ENCODE measurements at regions not wholly inside any gene's neighbourhood (a gene's known extent, or its start where the extent isn't known, plus 50 kb on each side); places are given as distances from the start of the nearest gene placed in this dataset.

DNA sequence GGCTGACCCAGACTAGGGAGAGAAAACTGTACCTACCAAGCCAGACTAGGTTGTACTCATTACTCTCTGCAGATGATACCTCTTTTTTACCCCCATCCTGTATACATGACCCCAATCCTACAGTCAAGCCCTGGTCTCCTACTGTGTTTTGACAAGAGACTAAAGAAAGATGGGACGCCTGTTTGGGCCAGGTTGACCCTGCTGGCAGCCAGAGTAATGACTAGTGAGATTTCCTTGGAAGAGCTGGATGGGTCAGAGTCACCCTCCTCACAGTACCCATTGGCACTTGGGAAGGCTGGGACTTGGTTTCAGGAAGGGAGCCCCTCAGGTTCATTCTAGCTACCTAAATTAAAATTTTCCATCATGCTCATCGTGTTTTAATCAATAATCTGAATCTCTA is 89.7 kb upstream of the NR4A3 start:
- H3K27me3 ChIP-seq (ENCODE audit: control insufficient read depth, insufficient read depth, low read length), result no peaks in the 10 kb centered on the region
- no peaks in the 10 kb centered on the region for H3K36me3 ChIP-seq (ENCODE audit: control insufficient read depth, insufficient read depth, low read length)
- H3K4me3 ChIP-seq (ENCODE audit: low read length), result no peak overlapping the region
- H3K9ac ChIP-seq (ENCODE audit: low read length), result no peak overlapping the region
- no peaks in the 10 kb centered on the region for H3K9me3 ChIP-seq (ENCODE audit: control insufficient read depth, low read length)
- H3K4me1 ChIP-seq (ENCODE audit: control insufficient read depth, insufficient read depth, low read length), result no peaks in the 10 kb centered on the region

DNA sequence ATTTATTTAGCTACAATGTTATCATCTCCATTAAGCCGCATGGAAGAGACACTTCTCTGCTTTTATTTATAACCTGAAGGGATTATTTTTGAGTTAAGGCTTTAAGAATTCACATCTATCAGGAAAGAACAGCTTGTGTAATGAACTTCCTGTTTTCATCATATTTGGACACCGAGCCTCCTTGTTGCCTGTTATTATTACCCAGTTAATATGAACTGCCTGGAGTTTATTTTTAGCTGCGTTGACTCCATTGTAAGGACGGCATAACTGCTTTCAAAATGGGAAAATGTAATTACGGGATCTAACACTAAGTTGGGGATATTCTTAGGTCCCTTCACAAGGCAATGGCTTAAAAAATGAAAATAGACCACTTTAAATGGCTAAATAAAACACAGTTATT is 89.0 kb upstream of the NR4A3 start:
- Histone ChIP-seq H3K4me1 (ENCODE audit: control insufficient read depth, insufficient read depth, low read length) (no peaks in the 10 kb centered on the region), H3K9ac (ENCODE audit: low read length) (no peak overlapping the region), H3K9me3 (ENCODE audit: control insufficient read depth, low read length) (no peaks in the 10 kb centered on the region), H3K4me3 (ENCODE audit: low read length) (no peak overlapping the region), H3K36me3 (ENCODE audit: control insufficient read depth, insufficient read depth, low read length) (no peaks in the 10 kb centered on the region), H3K27me3 (ENCODE audit: control insufficient read depth, insufficient read depth, low read length) (no peaks in the 10 kb centered on the region)

DNA sequence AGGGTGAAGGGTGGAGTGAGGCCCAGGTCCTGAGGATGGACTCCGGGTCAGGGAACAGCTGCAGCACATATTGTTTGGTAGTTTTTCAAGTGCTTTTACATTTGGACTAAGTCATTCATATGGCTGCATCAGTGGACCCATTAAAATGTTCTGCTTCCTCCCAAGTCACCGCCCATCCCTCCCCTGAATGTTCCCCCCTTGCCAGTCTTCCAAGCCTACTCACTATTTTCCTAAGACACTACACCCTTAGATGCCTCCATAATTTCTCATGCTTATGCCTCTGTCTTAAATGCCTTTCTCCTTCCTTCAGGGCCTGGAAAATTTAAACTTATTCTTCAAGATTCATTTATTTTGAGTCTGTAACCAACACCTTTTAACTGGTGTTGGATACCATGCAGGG is 86.6 kb upstream of the NR4A3 start:
- no peaks in the 10 kb centered on the region for H3K4me1 ChIP-seq (ENCODE audit: control insufficient read depth, insufficient read depth, low read length)

DNA sequence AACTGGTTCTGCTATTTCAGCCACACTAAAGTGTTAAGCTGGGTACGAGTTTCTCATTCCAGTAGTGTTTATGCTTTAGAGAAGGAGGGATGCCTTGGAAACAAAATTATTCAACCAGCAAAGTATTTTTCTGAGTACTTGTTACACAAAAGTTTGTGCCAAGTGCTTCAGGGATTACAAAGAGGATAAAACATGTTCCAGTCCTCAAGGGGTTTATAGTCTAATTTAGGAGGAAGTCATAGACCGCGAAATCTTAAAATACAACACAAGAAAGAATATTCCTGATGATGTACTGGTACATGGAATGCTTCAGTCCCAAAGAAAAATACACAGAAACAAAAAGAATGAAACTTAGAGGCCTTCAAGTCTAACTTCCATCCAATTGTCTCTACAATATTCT is 85.4 kb upstream of the NR4A3 start:
- no peak overlapping the region for H3K4me3 ChIP-seq (ENCODE audit: low read length)

More for the DNA sequence above, 86.6 kb upstream of the NR4A3 start:
- Histone ChIP-seq H3K27me3 (ENCODE audit: control insufficient read depth, insufficient read depth, low read length) (no peaks in the 10 kb centered on the region), H3K36me3 (ENCODE audit: control insufficient read depth, insufficient read depth, low read length) (no peaks in the 10 kb centered on the region), H3K9me3 (ENCODE audit: control insufficient read depth, low read length) (no peaks in the 10 kb centered on the region), H3K9ac (ENCODE audit: low read length) (no peak overlapping the region), H3K4me3 (ENCODE audit: low read length) (no peak overlapping the region)

DNA sequence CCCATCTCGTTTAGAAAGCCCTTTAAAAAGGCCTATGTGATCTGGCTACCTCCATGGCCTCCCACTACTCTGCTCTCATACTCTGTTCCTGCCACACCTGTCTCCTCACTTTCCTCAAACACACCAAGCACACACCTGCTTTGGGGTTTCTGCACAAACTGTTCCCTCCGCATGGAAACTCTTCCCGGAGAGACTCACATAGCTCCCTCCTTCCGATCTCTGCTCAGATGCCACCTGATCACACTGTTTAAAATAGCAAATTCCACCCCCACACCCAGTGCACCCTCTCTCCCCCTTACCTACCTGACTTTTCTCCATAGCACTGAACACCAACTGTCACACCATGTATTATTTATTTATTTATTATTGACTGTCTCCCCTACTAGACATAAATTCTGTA is 84.0 kb upstream of the NR4A3 start:
- H3K4me1 ChIP-seq (ENCODE audit: control insufficient read depth, insufficient read depth, low read length), result no peaks in the 10 kb centered on the region
- H3K9me3 ChIP-seq (ENCODE audit: control insufficient read depth, low read length), result no peaks in the 10 kb centered on the region
- no peaks in the 10 kb centered on the region for H3K36me3 ChIP-seq (ENCODE audit: control insufficient read depth, insufficient read depth, low read length)
- no peak overlapping the region for H3K9ac ChIP-seq (ENCODE audit: low read length)
- H3K4me3 ChIP-seq (ENCODE audit: low read length), result no peak overlapping the region
- H3K27me3 ChIP-seq (ENCODE audit: control insufficient read depth, insufficient read depth, low read length), result no peaks in the 10 kb centered on the region

More for the DNA sequence above, 85.4 kb upstream of the NR4A3 start:
- H3K4me1 ChIP-seq (ENCODE audit: control insufficient read depth, insufficient read depth, low read length), result no peaks in the 10 kb centered on the region
- no peaks in the 10 kb centered on the region for H3K27me3 ChIP-seq (ENCODE audit: control insufficient read depth, insufficient read depth, low read length)
- no peak overlapping the region for H3K9ac ChIP-seq (ENCODE audit: low read length)
- H3K9me3 ChIP-seq (ENCODE audit: control insufficient read depth, low read length), result no peaks in the 10 kb centered on the region
- no peaks in the 10 kb centered on the region for H3K36me3 ChIP-seq (ENCODE audit: control insufficient read depth, insufficient read depth, low read length)

DNA sequence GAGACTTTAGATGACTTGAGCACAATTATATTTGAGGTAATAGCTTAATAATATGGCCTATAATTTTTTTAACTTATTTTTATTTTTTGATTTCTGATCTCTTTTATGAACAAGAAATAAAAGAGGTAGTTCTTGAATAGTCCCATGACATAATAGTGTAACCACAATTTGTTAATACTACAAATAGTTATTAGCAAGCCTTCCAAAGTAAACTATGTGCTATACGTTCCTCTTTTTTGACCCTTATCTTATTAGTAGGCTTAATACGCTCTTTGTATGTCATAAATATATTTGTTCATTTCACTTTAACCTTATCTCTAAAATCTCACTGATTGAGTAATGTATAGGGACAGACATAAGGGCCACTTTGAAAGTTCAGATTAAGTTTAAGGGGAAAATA is 78.7 kb upstream of the NR4A3 start:
- H3K27me3 ChIP-seq (ENCODE audit: control insufficient read depth, insufficient read depth, low read length), result no peaks in the 10 kb centered on the region
- H3K9me3 ChIP-seq (ENCODE audit: control insufficient read depth, low read length), result no peaks in the 10 kb centered on the region
- no peaks in the 10 kb centered on the region for H3K4me1 ChIP-seq (ENCODE audit: control insufficient read depth, insufficient read depth, low read length)
- H3K4me3 ChIP-seq (ENCODE audit: low read length), result no peak overlapping the region
- H3K36me3 ChIP-seq (ENCODE audit: control insufficient read depth, insufficient read depth, low read length), result no peaks in the 10 kb centered on the region
- no peak overlapping the region for H3K9ac ChIP-seq (ENCODE audit: low read length)

DNA sequence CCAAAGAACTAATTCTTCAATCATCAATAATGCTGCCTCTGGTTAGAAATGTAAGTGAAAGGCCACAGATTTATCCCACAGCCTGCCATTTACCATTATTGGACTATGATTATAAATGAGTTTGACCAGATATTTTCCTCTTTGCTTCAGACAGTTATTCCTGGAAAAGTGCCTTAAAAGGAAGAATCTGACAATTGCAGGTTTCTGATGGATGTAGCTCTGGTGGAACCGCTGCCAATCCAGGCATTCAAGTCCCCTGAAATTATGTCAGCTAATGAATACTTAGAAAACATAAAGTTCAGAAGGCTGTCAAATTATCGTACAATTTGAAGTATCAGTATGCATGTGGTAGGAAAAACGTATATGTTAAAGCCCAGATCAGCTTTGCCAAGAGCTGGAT is 78.2 kb upstream of the NR4A3 start:
- Histone ChIP-seq H3K4me1 (ENCODE audit: control insufficient read depth, insufficient read depth, low read length) (no peaks in the 10 kb centered on the region), H3K9me3 (ENCODE audit: control insufficient read depth, low read length) (no peaks in the 10 kb centered on the region), H3K9ac (ENCODE audit: low read length) (no peak overlapping the region), H3K36me3 (ENCODE audit: control insufficient read depth, insufficient read depth, low read length) (no peaks in the 10 kb centered on the region), H3K27me3 (ENCODE audit: control insufficient read depth, insufficient read depth, low read length) (no peaks in the 10 kb centered on the region), H3K4me3 (ENCODE audit: low read length) (no peak overlapping the region)

DNA sequence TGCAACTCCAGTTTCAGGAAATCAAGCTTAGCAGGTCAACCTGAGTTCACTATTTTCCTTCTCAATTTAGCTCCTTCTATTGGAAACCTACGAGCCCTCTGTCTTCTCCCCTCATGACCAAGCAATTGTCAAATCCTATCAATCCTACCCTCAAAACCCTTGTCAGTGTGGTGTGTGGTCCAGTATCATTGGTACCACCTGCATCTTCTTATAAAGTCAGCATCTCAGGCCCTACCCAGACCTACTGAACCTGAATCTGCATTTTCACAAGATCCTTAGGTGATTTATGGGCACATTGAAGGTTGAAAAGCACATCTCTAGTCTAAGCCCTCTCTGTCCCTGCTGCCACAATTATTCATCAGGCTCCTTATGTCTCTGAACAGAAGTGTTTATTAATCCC is 77.6 kb upstream of the NR4A3 start:
- Histone ChIP-seq H3K9me3 (ENCODE audit: control insufficient read depth, low read length) (no peaks in the 10 kb centered on the region), H3K4me1 (ENCODE audit: control insufficient read depth, insufficient read depth, low read length) (no peaks in the 10 kb centered on the region), H3K4me3 (ENCODE audit: low read length) (no peak overlapping the region), H3K27me3 (ENCODE audit: control insufficient read depth, insufficient read depth, low read length) (no peaks in the 10 kb centered on the region), H3K36me3 (ENCODE audit: control insufficient read depth, insufficient read depth, low read length) (no peaks in the 10 kb centered on the region), H3K9ac (ENCODE audit: low read length) (no peak overlapping the region)

DNA sequence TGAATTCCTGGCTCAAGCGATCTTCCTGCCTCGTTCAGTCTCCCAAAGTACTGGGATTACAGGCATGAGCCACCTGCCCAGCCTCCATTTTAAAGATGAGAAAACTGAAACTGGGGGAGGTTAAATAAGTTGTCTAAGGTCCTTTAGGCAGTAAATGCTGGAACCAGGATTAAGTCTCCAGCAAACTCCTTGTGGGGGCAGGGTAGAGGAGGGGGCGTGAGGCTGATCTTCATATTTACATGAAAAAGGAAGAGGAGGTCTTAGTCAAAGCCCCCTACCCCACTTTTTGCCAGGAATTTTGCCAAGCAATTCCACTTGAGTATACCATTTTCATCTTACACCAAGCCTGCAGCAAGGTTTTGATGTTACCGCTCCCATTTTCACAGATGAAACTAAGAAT is 76.6 kb upstream of the NR4A3 start:
- Histone ChIP-seq H3K9ac (ENCODE audit: low read length) (no peak overlapping the region), H3K4me3 (ENCODE audit: low read length) (no peak overlapping the region), H3K9me3 (ENCODE audit: control insufficient read depth, low read length) (no peaks in the 10 kb centered on the region), H3K4me1 (ENCODE audit: control insufficient read depth, insufficient read depth, low read length) (no peaks in the 10 kb centered on the region), H3K36me3 (ENCODE audit: control insufficient read depth, insufficient read depth, low read length) (no peaks in the 10 kb centered on the region), H3K27me3 (ENCODE audit: control insufficient read depth, insufficient read depth, low read length) (no peaks in the 10 kb centered on the region)

DNA sequence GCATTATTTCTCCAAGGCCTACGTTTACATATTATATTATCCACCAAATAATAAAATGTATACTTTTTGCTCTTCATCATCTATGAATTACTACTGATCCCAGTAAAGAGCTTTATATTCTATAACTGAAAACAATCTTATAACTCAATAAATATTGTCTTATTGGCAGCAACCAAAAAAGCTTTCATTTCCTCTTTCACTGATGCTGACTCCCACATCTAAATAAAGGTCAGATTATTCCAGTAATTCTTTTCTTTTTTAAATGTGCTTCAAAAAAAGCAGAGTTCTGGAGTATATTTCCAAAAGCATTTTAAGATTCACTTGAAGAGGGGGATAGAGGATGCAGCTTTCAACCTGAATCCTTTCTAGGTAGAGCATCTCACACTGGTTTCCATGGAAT is 75.3 kb upstream of the NR4A3 start:
- no peak overlapping the region for H3K4me3 ChIP-seq (ENCODE audit: low read length)
- no peaks in the 10 kb centered on the region for H3K9me3 ChIP-seq (ENCODE audit: control insufficient read depth, low read length)
- no peaks in the 10 kb centered on the region for H3K36me3 ChIP-seq (ENCODE audit: control insufficient read depth, insufficient read depth, low read length)
- no peaks in the 10 kb centered on the region for H3K4me1 ChIP-seq (ENCODE audit: control insufficient read depth, insufficient read depth, low read length)
- no peaks in the 10 kb centered on the region for H3K27me3 ChIP-seq (ENCODE audit: control insufficient read depth, insufficient read depth, low read length)
- no peak overlapping the region for H3K9ac ChIP-seq (ENCODE audit: low read length)

DNA sequence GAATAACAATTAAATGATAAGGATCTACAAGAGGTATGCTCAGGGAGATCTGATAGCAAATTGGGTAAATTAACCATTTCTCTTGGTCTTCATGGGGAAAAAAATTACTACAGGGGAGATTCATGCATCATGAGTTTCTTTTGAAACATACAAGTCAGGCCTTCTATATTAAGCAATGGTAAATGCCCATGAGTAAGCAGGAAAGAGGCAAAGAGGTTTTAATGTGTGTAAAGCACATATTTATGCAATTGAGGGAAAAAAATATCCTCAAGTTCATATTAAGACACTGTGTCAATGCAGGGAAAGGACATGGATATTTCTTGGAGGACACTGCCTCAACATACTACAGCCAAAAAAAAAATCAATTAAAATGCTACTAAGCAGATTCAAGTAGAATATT is 73.4 kb upstream of the NR4A3 start:
- no peak overlapping the region for H3K4me3 ChIP-seq (ENCODE audit: low read length)
- H3K4me1 ChIP-seq (ENCODE audit: control insufficient read depth, insufficient read depth, low read length), result no peaks in the 10 kb centered on the region
- no peak overlapping the region for H3K9ac ChIP-seq (ENCODE audit: low read length)
- H3K9me3 ChIP-seq (ENCODE audit: control insufficient read depth, low read length), result no peaks in the 10 kb centered on the region
- no peaks in the 10 kb centered on the region for H3K36me3 ChIP-seq (ENCODE audit: control insufficient read depth, insufficient read depth, low read length)
- no peaks in the 10 kb centered on the region for H3K27me3 ChIP-seq (ENCODE audit: control insufficient read depth, insufficient read depth, low read length)

DNA sequence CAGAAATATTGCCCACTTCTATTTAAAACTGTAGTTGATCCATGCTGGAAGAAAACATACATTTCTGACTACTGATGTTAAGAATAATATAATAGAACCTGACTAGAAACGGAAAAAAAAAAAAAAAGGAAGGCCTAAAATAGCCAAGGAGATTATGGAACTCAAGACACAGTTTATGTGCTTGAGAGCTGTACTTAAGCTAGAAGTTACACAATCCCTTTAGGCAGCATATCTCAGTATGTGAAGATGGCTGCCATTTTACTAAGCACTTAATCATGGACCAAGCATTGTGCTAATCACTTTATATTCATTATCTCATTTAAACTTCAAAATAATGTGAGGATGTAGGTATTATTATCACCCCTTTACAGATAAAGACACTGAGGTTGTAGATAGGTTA is 73.0 kb upstream of the NR4A3 start:
- no peak overlapping the region for H3K9ac ChIP-seq (ENCODE audit: low read length)
- H3K27me3 ChIP-seq (ENCODE audit: control insufficient read depth, insufficient read depth, low read length), result no peaks in the 10 kb centered on the region
- no peaks in the 10 kb centered on the region for H3K36me3 ChIP-seq (ENCODE audit: control insufficient read depth, insufficient read depth, low read length)
- H3K4me1 ChIP-seq (ENCODE audit: control insufficient read depth, insufficient read depth, low read length), result no peaks in the 10 kb centered on the region
- H3K4me3 ChIP-seq (ENCODE audit: low read length), result no peak overlapping the region
- no peaks in the 10 kb centered on the region for H3K9me3 ChIP-seq (ENCODE audit: control insufficient read depth, low read length)

DNA sequence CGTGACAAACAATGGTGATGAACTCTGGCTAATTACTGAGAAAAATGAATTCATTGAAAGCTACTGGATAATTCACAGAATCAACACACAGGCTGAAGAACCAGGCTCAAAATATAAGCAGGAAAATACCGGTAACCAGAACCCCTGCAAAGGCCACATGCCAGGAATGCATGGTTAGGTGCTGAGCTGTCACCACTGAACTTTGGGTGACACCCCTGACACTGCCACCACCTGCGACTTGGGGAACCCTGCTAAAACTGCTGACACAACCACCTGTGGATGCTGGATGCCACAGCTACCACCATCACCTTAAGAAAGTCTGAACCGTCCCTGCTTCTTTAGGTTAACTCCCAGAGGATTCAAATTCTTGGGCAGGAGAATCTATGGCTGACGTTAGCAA is 72.0 kb upstream of the NR4A3 start:
- H3K9ac ChIP-seq (ENCODE audit: low read length), result no peak overlapping the region

More for the DNA sequence above, 72.0 kb upstream of the NR4A3 start:
- H3K9me3 ChIP-seq (ENCODE audit: control insufficient read depth, low read length), result no peaks in the 10 kb centered on the region
- H3K4me3 ChIP-seq (ENCODE audit: low read length), result no peak overlapping the region
- no peaks in the 10 kb centered on the region for H3K27me3 ChIP-seq (ENCODE audit: control insufficient read depth, insufficient read depth, low read length)
- no peaks in the 10 kb centered on the region for H3K4me1 ChIP-seq (ENCODE audit: control insufficient read depth, insufficient read depth, low read length)
- H3K36me3 ChIP-seq (ENCODE audit: control insufficient read depth, insufficient read depth, low read length), result no peaks in the 10 kb centered on the region

Measured in mucosa of stomach (tissue), 1 donor.